CD4-positive, alpha-beta T cell treated with Interleukin-6 at 100 ng/mL for 8 hours (primary cell): ENCODE measurements at regions not wholly inside any gene's neighbourhood (a gene's known extent, or its start where the extent isn't known, plus 50 kb on each side); places are given as distances from the start of the nearest gene placed in this dataset.
"Not testable (repeated sequence)": the region's sequence is repeated elsewhere in the genome, so short reads cannot be mapped to it uniquely, and the experiment has no call there.

Experiments used
- DNase-seq: peaks from one replicate; pipeline ENCODE4 v3.0.0-alpha.2; 2020; ENCODE audit warnings: mixed read lengths, low spot score

- no peak for DNase-seq
Measured at GRCh38 chr5:63205976-63206375, 627.4 kb downstream of the LRRC70 start.

- DNase-seq: no peak
Measured at GRCh38 chr5:63201738-63202137, 623.1 kb downstream of the LRRC70 start.

- DNase-seq: no peak
Measured at GRCh38 chr5:63194126-63194525, 615.5 kb downstream of the LRRC70 start.

GRCh38 chr5:63180190-63180589 is 601.6 kb downstream of the LRRC70 start:
- not testable (repeated sequence) for DNase-seq

- no peak for DNase-seq
Measured at GRCh38 chr5:63175850-63176249, 597.2 kb downstream of the LRRC70 start.

GRCh38 chr5:63170486-63170885 is 591.9 kb downstream of the LRRC70 start:
- no peak for DNase-seq

- no peak for DNase-seq
Measured at GRCh38 chr5:63164838-63165535, 586.4 kb downstream of the LRRC70 start.

GRCh38 chr5:63164339-63164738 is 585.7 kb downstream of the LRRC70 start:
- DNase-seq: no peak

- DNase-seq: no peak
Measured at GRCh38 chr5:63155310-63155631, 576.7 kb downstream of the LRRC70 start.

GRCh38 chr5:63154476-63155309 is 576.1 kb downstream of the LRRC70 start:
- DNase-seq: no peak

GRCh38 chr5:63152871-63153270 is 574.3 kb downstream of the LRRC70 start:
- DNase-seq: no peak

- DNase-seq: no peak
Measured at GRCh38 chr5:63145167-63145566, 566.5 kb downstream of the LRRC70 start.

- no peak for DNase-seq
Measured at GRCh38 chr5:63141591-63141990, 563.0 kb downstream of the LRRC70 start.

- no peak for DNase-seq
Measured at GRCh38 chr5:63135291-63135690, 556.7 kb downstream of the LRRC70 start.

- DNase-seq: no peak
Measured at GRCh38 chr5:63131626-63132285, 553.1 kb downstream of the LRRC70 start.

- no peak for DNase-seq
Measured at GRCh38 chr5:63128761-63129160, 550.1 kb downstream of the LRRC70 start.

- no peak for DNase-seq
Measured at GRCh38 chr5:63128018-63128417, 549.4 kb downstream of the LRRC70 start.

- no peak for DNase-seq
Measured at GRCh38 chr5:63127054-63127453, 548.4 kb downstream of the LRRC70 start.

- no peak for DNase-seq
Measured at GRCh38 chr5:63125862-63126261, 547.2 kb downstream of the LRRC70 start.

GRCh38 chr5:63125392-63125791 is 546.8 kb downstream of the LRRC70 start:
- no peak for DNase-seq

GRCh38 chr5:63124266-63124665 is 545.6 kb downstream of the LRRC70 start:
- no peak for DNase-seq

- no peak for DNase-seq
Measured at GRCh38 chr5:63121471-63121870, 542.9 kb downstream of the LRRC70 start.

GRCh38 chr5:63118221-63118620 is 539.6 kb downstream of the LRRC70 start:
- no peak for DNase-seq
